ENCODE measurements at regions not wholly inside any gene's neighbourhood (a gene's known extent, or its start where the extent isn't known, plus 50 kb on each side); places are given as distances from the start of the nearest gene placed in this dataset.
"Not testable (repeated sequence)": the region's sequence is repeated elsewhere in the genome, so short reads cannot be mapped to it uniquely, and the experiment has no call there.

DNA sequence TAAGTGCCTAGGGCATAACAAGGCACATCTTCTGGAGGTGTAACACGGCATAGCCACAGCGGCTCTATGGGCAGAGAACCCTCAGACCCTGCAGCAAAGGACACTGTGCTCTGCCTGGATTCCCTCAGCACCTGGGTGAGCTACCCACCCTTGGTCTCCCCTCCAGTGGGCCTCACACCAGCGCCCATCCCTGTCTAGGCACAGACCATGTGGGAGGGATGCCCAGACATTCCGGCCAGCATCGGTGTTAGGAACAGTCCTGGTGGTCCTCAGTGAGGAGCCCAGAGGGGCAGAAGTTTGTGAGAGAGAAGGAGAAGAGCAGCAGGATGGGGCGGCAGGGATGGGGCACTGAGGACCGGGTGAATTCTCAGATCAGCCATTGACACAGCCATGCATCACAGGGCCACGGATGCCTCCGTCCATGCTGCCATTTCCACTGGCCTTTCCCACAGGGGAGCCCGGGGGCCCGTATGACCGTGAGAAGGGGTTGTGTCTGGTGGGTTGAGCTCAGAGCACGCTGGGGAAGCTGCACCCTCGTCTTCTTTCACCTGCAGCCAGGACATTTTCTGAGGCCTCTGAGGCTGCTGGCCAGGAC is 282.7 kb upstream of the SFSWAP start:
- WGBS (ENCODE audit: extremely low coverage, insufficient coverage, low lambda C conversion rate): no CpG with 5 or more reads among the region's 14 CpGs
- Histone ChIP-seq H2AK5ac (ENCODE audit: low read length) (no peak overlapping the region), H4K8ac (ENCODE audit: low read depth, low read length) (no peak overlapping the region), H2BK5ac (ENCODE audit: low read length) (no peak overlapping the region), H3K9ac (ENCODE audit: low read length) (no peak overlapping the region), H3K27me3 (ENCODE audit: insufficient read depth, low read length, poor library complexity) (no peaks in the 10 kb centered on the region), H3K4ac (ENCODE audit: low read depth, low read length) (no peak overlapping the region), H3K4me2 (ENCODE audit: low read length) (no peak overlapping the region), H3K4me3 (ENCODE audit: low read length) (no peak overlapping the region), H3K56ac (ENCODE audit: low read length) (no peak overlapping the region), H3K36me3 (ENCODE audit: control insufficient read depth, insufficient read depth, low read length) (no peaks in the 10 kb centered on the region), H3K18ac (ENCODE audit: low read length) (no peak overlapping the region), H3K27ac (ENCODE audit: low read depth, low read length) (no peak overlapping the region), H2BK120ac (ENCODE audit: low read depth, low read length) (no peak overlapping the region), H3K79me1 (ENCODE audit: low read length) (no peaks in the 10 kb centered on the region), H3K23ac (ENCODE audit: low read length) (no peak overlapping the region), H4K5ac (ENCODE audit: low read length) (no peak overlapping the region), H2BK15ac (replicated peaks; ENCODE audit: low read depth) (no peak overlapping the region), H3K4me1 (ENCODE audit: control insufficient read depth, low read depth, low read length) (no peaks in the 10 kb centered on the region), H3K79me2 (ENCODE audit: control insufficient read depth, insufficient read depth, low read length) (no peaks in the 10 kb centered on the region)
- no peak for DNase-seq

DNA sequence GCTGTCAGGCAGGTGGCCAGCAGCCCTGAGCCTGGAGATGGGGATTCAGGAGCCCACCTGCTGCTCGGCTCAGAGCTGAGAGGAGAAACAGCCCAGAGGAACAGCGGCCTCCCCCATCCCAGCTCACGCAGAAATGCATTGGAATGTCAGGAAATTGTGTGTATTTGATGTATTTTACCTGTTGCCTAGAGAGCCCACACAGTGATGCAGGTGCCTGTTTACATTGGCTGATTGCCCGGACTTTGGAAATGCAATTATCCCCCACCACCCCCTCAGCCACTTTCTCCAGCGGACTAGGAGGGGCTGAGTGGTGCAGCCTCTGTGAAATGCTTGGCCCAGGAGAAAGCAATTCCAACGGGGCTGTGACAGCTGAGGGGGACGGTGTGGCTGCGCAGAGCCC is 281.7 kb upstream of the SFSWAP start:
- H2BK120ac ChIP-seq (ENCODE audit: low read depth, low read length); H3K79me1 ChIP-seq (ENCODE audit: low read length); H3K4me1 ChIP-seq (ENCODE audit: control insufficient read depth, low read depth, low read length); H2BK15ac ChIP-seq (replicated peaks; ENCODE audit: low read depth); H3K27ac ChIP-seq (ENCODE audit: low read depth, low read length); H3K56ac ChIP-seq (ENCODE audit: low read length); H3K23ac ChIP-seq (ENCODE audit: low read length); H2BK5ac ChIP-seq (ENCODE audit: low read length); H3K4me2 ChIP-seq (ENCODE audit: low read length); H3K18ac ChIP-seq (ENCODE audit: low read length); H3K36me3 ChIP-seq (ENCODE audit: control insufficient read depth, insufficient read depth, low read length); H4K8ac ChIP-seq (ENCODE audit: low read depth, low read length); H4K5ac ChIP-seq (ENCODE audit: low read length); H2AK5ac ChIP-seq (ENCODE audit: low read length); H3K4ac ChIP-seq (ENCODE audit: low read depth, low read length); H3K27me3 ChIP-seq (ENCODE audit: insufficient read depth, low read length, poor library complexity); DNase-seq; H3K4me3 ChIP-seq (ENCODE audit: low read length); H3K9ac ChIP-seq (ENCODE audit: low read length); H3K79me2 ChIP-seq (ENCODE audit: control insufficient read depth, insufficient read depth, low read length): not testable (repeated sequence)
- WGBS (ENCODE audit: extremely low coverage, insufficient coverage, low lambda C conversion rate): no CpG with 5 or more reads among the region's 8 CpGs

GRCh38 chr12:131429697-131430096 is 281.2 kb upstream of the SFSWAP start:
- not testable (repeated sequence) for H3K56ac ChIP-seq (ENCODE audit: low read length); H2BK15ac ChIP-seq (replicated peaks; ENCODE audit: low read depth); H3K36me3 ChIP-seq (ENCODE audit: control insufficient read depth, insufficient read depth, low read length); H3K9ac ChIP-seq (ENCODE audit: low read length); H3K4me2 ChIP-seq (ENCODE audit: low read length); H4K5ac ChIP-seq (ENCODE audit: low read length); H2BK5ac ChIP-seq (ENCODE audit: low read length); H3K79me2 ChIP-seq (ENCODE audit: control insufficient read depth, insufficient read depth, low read length); H3K23ac ChIP-seq (ENCODE audit: low read length); H3K4ac ChIP-seq (ENCODE audit: low read depth, low read length); H3K4me1 ChIP-seq (ENCODE audit: control insufficient read depth, low read depth, low read length); H2AK5ac ChIP-seq (ENCODE audit: low read length); H4K8ac ChIP-seq (ENCODE audit: low read depth, low read length); H3K27me3 ChIP-seq (ENCODE audit: insufficient read depth, low read length, poor library complexity); H2BK120ac ChIP-seq (ENCODE audit: low read depth, low read length); H3K79me1 ChIP-seq (ENCODE audit: low read length); DNase-seq; H3K18ac ChIP-seq (ENCODE audit: low read length); H3K4me3 ChIP-seq (ENCODE audit: low read length); H3K27ac ChIP-seq (ENCODE audit: low read depth, low read length)
- WGBS (ENCODE audit: extremely low coverage, insufficient coverage, low lambda C conversion rate): no CpG with 5 or more reads among the region's 8 CpGs

DNA sequence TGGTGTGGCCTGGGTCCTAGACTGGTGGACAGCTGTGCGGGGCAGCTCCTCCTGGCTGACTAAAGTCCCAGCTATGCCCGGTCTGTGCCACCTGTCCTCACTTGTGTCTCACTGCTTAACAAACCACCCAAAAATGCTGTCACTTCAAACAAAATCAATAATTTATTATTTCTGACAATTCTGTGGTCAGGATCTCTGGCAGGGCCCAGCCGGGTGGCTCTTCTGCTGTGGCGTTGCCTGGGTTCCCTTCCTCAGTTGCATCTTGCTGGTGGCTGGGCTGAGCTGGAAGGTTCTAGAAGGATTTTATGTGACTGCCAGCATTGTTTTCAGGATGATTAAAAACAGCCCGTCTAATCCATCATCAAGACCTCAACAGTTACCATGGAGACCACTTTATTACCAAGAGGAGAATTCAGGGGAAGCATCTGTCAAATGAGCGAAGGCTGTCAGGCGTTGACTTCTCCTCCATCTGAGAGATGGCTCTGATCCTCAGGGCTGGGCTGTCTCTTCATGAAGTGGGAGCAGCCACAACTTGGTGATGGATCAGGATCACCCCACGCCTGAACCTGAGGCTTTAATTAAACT is 280.6 kb upstream of the SFSWAP start:
- Histone ChIP-seq H4K8ac (ENCODE audit: low read depth, low read length) (no peak overlapping the region), H2BK120ac (ENCODE audit: low read depth, low read length) (no peak overlapping the region), H3K4me2 (ENCODE audit: low read length) (no peak overlapping the region), H2AK5ac (ENCODE audit: low read length) (no peak overlapping the region), H3K9ac (ENCODE audit: low read length) (no peak overlapping the region), H2BK5ac (ENCODE audit: low read length) (no peak overlapping the region), H3K79me1 (ENCODE audit: low read length) (no peaks in the 10 kb centered on the region), H3K79me2 (ENCODE audit: control insufficient read depth, insufficient read depth, low read length) (no peaks in the 10 kb centered on the region), H3K18ac (ENCODE audit: low read length) (no peak overlapping the region), H2BK15ac (replicated peaks; ENCODE audit: low read depth) (no peak overlapping the region), H3K4me3 (ENCODE audit: low read length) (no peak overlapping the region), H4K5ac (ENCODE audit: low read length) (no peak overlapping the region), H3K27ac (ENCODE audit: low read depth, low read length) (no peak overlapping the region), H3K4ac (ENCODE audit: low read depth, low read length) (no peak overlapping the region), H3K4me1 (ENCODE audit: control insufficient read depth, low read depth, low read length) (no peaks in the 10 kb centered on the region), H3K23ac (ENCODE audit: low read length) (no peak overlapping the region), H3K36me3 (ENCODE audit: control insufficient read depth, insufficient read depth, low read length) (no peaks in the 10 kb centered on the region), H3K27me3 (ENCODE audit: insufficient read depth, low read length, poor library complexity) (no peaks in the 10 kb centered on the region), H3K56ac (ENCODE audit: low read length) (no peak overlapping the region)
- no CpG with 5 or more reads among the region's 8 CpGs for WGBS (ENCODE audit: extremely low coverage, insufficient coverage, low lambda C conversion rate)
- DNase-seq: no peak

GRCh38 chr12:131431126-131431655 is 279.7 kb upstream of the SFSWAP start:
- not testable (repeated sequence) for H3K4me1 ChIP-seq (ENCODE audit: control insufficient read depth, low read depth, low read length); H3K27me3 ChIP-seq (ENCODE audit: insufficient read depth, low read length, poor library complexity); H4K5ac ChIP-seq (ENCODE audit: low read length); H3K9ac ChIP-seq (ENCODE audit: low read length); H3K79me1 ChIP-seq (ENCODE audit: low read length); H3K4ac ChIP-seq (ENCODE audit: low read depth, low read length); H2BK120ac ChIP-seq (ENCODE audit: low read depth, low read length); H2BK15ac ChIP-seq (replicated peaks; ENCODE audit: low read depth); H3K27ac ChIP-seq (ENCODE audit: low read depth, low read length); DNase-seq; H2BK5ac ChIP-seq (ENCODE audit: low read length); H3K36me3 ChIP-seq (ENCODE audit: control insufficient read depth, insufficient read depth, low read length); H3K18ac ChIP-seq (ENCODE audit: low read length); H2AK5ac ChIP-seq (ENCODE audit: low read length); H3K56ac ChIP-seq (ENCODE audit: low read length); H3K4me2 ChIP-seq (ENCODE audit: low read length); H3K23ac ChIP-seq (ENCODE audit: low read length); H3K79me2 ChIP-seq (ENCODE audit: control insufficient read depth, insufficient read depth, low read length); H3K4me3 ChIP-seq (ENCODE audit: low read length); H4K8ac ChIP-seq (ENCODE audit: low read depth, low read length)
- no CpG with 5 or more reads among the region's 17 CpGs for WGBS (ENCODE audit: extremely low coverage, insufficient coverage, low lambda C conversion rate)

All from mesendoderm (in vitro differentiated cells).